H1 (cell line): ENCODE measurements at regions not wholly inside any gene's neighbourhood (a gene's known extent, or its start where the extent isn't known, plus 50 kb on each side); places are given as distances from the start of the nearest gene placed in this dataset.

Experiments used
- ASH2L ChIP-seq: fragments of 200-600, 300-600 bp; sonication (generic); IDR thresholded peaks from one replicate; pipeline ENCODE4 v1.7.1; 2017; ENCODE audit warnings: low read length
- BACH1 ChIP-seq: IDR thresholded peaks from 2 replicates; pipeline ENCODE4 v1.6.1; 2012; ENCODE audit warnings: low read length, improper control_type of control experiment
- CBX8 ChIP-seq: fragments of 300-800, 300-1000 bp; sonication (generic); IDR thresholded peaks from 2 replicates; pipeline ENCODE4 v1.7.1; 2016; ENCODE audit warnings: low read depth, low read length, borderline replicate concordance
- GABPA ChIP-seq: IDR thresholded peaks from 2 replicates; pipeline ENCODE4 v1.6.1; 2011; ENCODE audit warnings: mild to moderate bottlenecking, low read length, moderate library complexity, borderline replicate concordance; ENCODE audit not compliant: insufficient read depth
- HDAC6 ChIP-seq: IDR thresholded peaks from one replicate; pipeline ENCODE4 v1.7.1; 2012; ENCODE audit warnings: low read depth, mild to moderate bottlenecking, inconsistent platforms, low read length, moderate library complexity
- MAX ChIP-seq: IDR thresholded peaks from 2 replicates; pipeline ENCODE4 v1.6.1; 2012; ENCODE audit warnings: inconsistent platforms
- TEAD4 ChIP-seq: IDR thresholded peaks from 2 replicates; pipeline ENCODE4 v1.6.1; 2012; ENCODE audit warnings: low read depth, low read length, inconsistent platforms, mixed read lengths
- ZNF274 ChIP-seq: IDR thresholded peaks from 2 replicates; pipeline ENCODE4 v1.7.0; 2012; ENCODE audit warnings: low read length, borderline replicate concordance; ENCODE audit errors: extremely low read depth

- TF ChIP-seq HDAC6: no peak
- TF ChIP-seq ASH2L: no peak
- no peak for TF ChIP-seq ZNF274
- no peak for TF ChIP-seq MAX
- no peak for TF ChIP-seq TEAD4
- TF ChIP-seq GABPA: no peak
- no peak for TF ChIP-seq CBX8
- TF ChIP-seq BACH1: no peak
Measured at GRCh38 chr15:58334803-58335202, 97.0 kb upstream of the LIPC start (continued).
